Kidney tubule cell (primary cell): ENCODE measurements at regions not wholly inside any gene's neighbourhood (a gene's known extent, or its start where the extent isn't known, plus 50 kb on each side); places are given as distances from the start of the nearest gene placed in this dataset.

Source experiments
- DNase-seq: peaks from one replicate; pipeline ENCODE4 v3.0.0-alpha.2; 2018; ENCODE audit warnings: low spot score

DNA sequence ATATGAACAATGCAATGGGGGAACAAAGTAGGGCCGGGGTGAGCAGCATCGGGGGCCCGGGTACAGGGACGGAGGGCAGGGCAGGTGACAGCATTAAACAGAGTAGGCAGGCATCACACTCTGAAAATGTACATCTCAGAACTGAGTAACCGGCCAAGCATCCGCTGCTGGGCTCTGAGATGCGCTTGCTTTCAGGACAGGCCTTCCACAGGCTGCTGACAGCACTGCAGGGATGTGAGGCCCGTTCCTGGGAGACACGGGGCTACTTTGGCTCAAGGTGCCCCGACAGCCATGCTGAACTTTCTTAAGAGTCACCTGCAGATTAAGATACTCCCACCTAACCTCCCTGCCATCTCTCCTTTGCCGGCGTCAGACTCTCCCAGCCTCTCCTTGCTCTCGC is 64.3 kb upstream of the FGFR2 start:
- DNase-seq = no peak

DNA sequence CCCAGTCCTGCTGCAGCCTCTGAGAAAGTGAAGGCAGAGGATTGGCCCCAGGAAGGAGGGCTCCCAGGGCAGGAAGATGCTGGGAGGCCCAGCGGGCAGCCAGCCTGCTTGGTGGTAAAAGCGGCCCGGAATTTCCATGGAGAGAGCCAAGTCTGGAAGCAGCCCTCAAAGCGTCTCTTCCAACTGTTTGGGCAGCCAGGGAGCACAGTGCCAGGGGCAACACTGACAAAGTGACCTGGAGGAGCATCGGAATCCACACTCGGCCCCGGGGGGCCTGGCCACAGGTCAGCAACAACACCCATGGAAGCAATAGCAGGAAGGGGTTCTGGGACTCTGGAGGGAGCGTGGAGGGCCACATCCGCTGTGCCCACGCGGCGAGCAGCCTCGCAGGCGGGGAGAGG is 63.2 kb upstream of the FGFR2 start:
- no peak for DNase-seq

- no peak for DNase-seq
Measured at GRCh38 chr10:121659236-121659635, 61.0 kb upstream of the FGFR2 start.

DNA sequence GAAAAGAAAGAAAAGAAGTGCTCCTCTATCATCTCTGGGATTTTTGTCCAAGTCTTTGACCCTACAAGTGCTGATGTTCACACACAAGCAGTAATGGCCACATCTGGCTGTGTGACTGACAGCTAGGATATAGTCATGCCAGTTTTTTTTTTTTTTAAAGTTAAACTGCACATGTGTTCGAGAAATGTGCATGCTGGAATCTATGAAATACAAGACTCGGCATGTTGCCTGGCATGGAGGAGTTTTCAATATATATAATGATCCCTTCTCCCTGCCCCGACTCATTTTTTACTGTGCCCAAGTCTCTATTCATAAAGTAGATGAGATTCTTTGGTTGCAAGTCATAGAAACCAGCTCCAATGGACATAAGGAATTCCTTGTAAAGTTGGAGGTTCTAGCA is 60.4 kb upstream of the FGFR2 start:
- no peak for DNase-seq

GRCh38 chr10:121658111-121658510 is 59.9 kb upstream of the FGFR2 start:
- DNase-seq = no peak

- no peak for DNase-seq
Measured at GRCh38 chr10:121655254-121656144, 57.3 kb upstream of the FGFR2 start.

DNA sequence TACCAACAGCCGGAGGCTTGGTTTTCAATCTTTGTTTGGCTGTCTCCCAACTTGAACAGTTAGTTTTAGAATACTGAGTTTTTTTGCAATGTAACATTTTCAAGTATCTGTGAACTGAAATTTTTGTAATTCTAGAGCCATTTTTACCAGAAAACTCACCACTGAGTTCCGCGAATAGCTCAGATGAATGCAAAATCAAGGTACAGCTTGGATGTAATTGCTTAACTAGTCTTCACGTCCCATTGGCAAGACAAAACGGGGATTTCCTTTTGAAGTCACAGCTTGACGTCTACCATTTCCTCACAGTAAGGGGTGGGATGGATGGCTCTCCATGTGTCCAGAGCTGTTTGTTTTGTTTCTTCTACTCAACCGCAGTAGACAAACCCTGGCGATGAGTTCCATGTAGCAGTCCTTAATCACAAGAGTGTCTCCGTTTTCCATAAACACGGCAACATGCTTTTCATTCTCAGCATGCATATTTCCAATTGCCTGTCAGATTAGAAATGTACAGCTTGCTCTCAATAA is 55.8 kb upstream of the FGFR2 start:
- DNase-seq = no peak

DNA sequence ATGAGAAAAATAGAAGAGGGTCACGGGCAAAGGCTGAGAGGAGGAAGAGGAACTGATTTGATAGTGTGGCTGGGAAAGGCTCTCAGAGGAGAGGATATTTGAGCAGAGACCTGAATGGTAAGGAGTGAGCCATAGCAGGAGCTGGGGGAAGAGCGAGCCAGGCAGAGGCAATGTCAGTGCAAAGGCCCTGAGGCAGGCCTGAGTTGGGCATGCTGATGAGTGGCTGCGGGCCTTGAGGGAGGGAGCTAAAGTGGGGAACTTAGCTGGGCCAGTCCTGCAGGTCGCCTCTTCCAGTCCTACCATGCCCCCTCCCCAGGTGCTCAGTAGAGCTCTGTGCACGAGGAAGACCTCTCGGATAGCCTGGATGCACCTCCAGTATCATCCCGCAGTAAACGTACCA is 55.4 kb upstream of the FGFR2 start:
- no peak for DNase-seq

GRCh38 chr10:121648493-121648892 is 50.2 kb upstream of the FGFR2 start:
- DNase-seq = no peak

- no peak for DNase-seq
Measured at GRCh38 chr10:121648059-121648458, 49.8 kb upstream of the FGFR2 start.
